HG03460 (cell line): ENCODE measurements at regions not wholly inside any gene's neighbourhood (a gene's known extent, or its start where the extent isn't known, plus 50 kb on each side); places are given as distances from the start of the nearest gene placed in this dataset.

Experiments
- ATAC-seq: cut with Tn5 transposase; IDR thresholded peaks from one replicate; pipeline ENCODE4 v1.9.1; 2021; ENCODE audit not compliant: unreplicated experiment

GRCh38 chr4:163582703-163583102, 88.2 kb downstream of the TMA16 start:
- no peak for ATAC-seq

GRCh38 chr4:163587867-163588266, 93.4 kb downstream of the TMA16 start:
- ATAC-seq: peak; percentile 53

GRCh38 chr4:163588532-163588931, 94.0 kb downstream of the TMA16 start:
- no peak for ATAC-seq

- peak; percentile 33 for ATAC-seq
Measured at GRCh38 chr4:163590103-163590502, 95.6 kb downstream of the TMA16 start.

GRCh38 chr4:163590619-163591264, 96.3 kb downstream of the TMA16 start:
- ATAC-seq: no peak

GRCh38 chr4:163591614-163592020, 97.1 kb downstream of the TMA16 start:
- peak; percentile 83 for ATAC-seq

GRCh38 chr4:163592212-163592611, 97.7 kb downstream of the TMA16 start:
- no peak for ATAC-seq

- ATAC-seq: no peak
Measured at GRCh38 chr4:163595580-163595979, 101.1 kb downstream of the TMA16 start.

GRCh38 chr4:163598028-163598427, 103.5 kb downstream of the TMA16 start:
- no peak for ATAC-seq

GRCh38 chr4:163598489-163598888, 104.0 kb downstream of the TMA16 start:
- ATAC-seq: no peak

GRCh38 chr4:163600727-163601126, 106.2 kb downstream of the TMA16 start:
- ATAC-seq: no peak

- no peak for ATAC-seq
Measured at GRCh38 chr4:163603257-163603656, 108.8 kb downstream of the TMA16 start.

- ATAC-seq: no peak
Measured at GRCh38 chr4:163606896-163607691, 112.6 kb downstream of the TMA16 start.

GRCh38 chr4:163609019-163609418, 114.5 kb downstream of the TMA16 start:
- ATAC-seq: no peak

GRCh38 chr4:163610648-163611047, 116.2 kb downstream of the TMA16 start:
- ATAC-seq: no peak

- ATAC-seq: no peak
Measured at GRCh38 chr4:163611182-163611581, 116.7 kb downstream of the TMA16 start.

- peak; percentile 63 for ATAC-seq
Measured at GRCh38 chr4:163611784-163612445, 117.4 kb downstream of the TMA16 start.

GRCh38 chr4:163612762-163613161, 118.3 kb downstream of the TMA16 start:
- no peak for ATAC-seq

- ATAC-seq: no peak
Measured at GRCh38 chr4:163613383-163613782, 118.9 kb downstream of the TMA16 start.

- ATAC-seq: no peak
Measured at GRCh38 chr4:163614866-163615265, 120.4 kb downstream of the TMA16 start.

GRCh38 chr4:163618845-163619244, 124.4 kb downstream of the TMA16 start:
- no peak for ATAC-seq

- no peak for ATAC-seq
Measured at GRCh38 chr4:163620738-163621137, 126.2 kb downstream of the TMA16 start.
